IMR-90 (cell line): ENCODE measurements at regions not wholly inside any gene's neighbourhood (a gene's known extent, or its start where the extent isn't known, plus 50 kb on each side); places are given as distances from the start of the nearest gene placed in this dataset.

Experiments
- ATAC-seq: fragments of 200-7000 bp; cut with Tn5 transposase; 2 replicates; pipeline ENCODE4 v1.9.1; 2020; ENCODE audit warnings: low read depth, mild to moderate bottlenecking, moderate library complexity
- BruUV-seq: library from RNA; stranded (reverse); fragments of 400-500 nt; replicated peaks from 2 replicates; lab custom pipeline; 2021; lab: Mats Ljungman, UMichigan
- CTCF ChIA-PET: fragments of 300-600 bp; formaldehyde crosslinking; extraction: SDS; loops from one replicate; lab custom pipeline; 2021; ENCODE audit warnings: antibody characterized with exemption; lab: Yijun Ruan, JAX
- POLR2A ChIA-PET: fragments of 300-600 bp; sonication (Branson Sonifier 250); formaldehyde crosslinking; loops from one replicate; lab custom pipeline; 2022; ENCODE audit warnings: antibody characterized with exemption; ENCODE audit not compliant: unreplicated experiment; lab: Charles Lee
- DNase-seq: peaks from one replicate; pipeline ENCODE4 v3.0.0; 2013
- H2AFZ ChIP-seq: replicated peaks from 2 replicates; pipeline ENCODE3; 2013; ENCODE audit warnings: low read length, mild to moderate bottlenecking; ENCODE audit not compliant: poor library complexity
- H2AK5ac ChIP-seq: 2 replicates; pipeline ENCODE4 v1.6.1; 2013; ENCODE audit warnings: low read depth, low read length, inconsistent platforms
- H2AK9ac ChIP-seq: replicated peaks from 2 replicates; pipeline ENCODE3; 2013; ENCODE audit warnings: mild to moderate bottlenecking, low read depth, low read length, moderate library complexity; ENCODE audit not compliant: poor library complexity
- H2BK120ac ChIP-seq: 2 replicates; pipeline ENCODE4 v1.6.1; 2013; ENCODE audit warnings: low read depth, low read length, inconsistent platforms
- H2BK15ac ChIP-seq: 3 replicates; pipeline ENCODE4 v1.6.1; 2013; ENCODE audit warnings: low read depth, low read length, inconsistent platforms
- H2BK20ac ChIP-seq: 2 replicates; pipeline ENCODE4 v1.6.1; 2013; ENCODE audit warnings: low read depth, mild to moderate bottlenecking, inconsistent platforms, low read length, moderate library complexity
- H2BK5ac ChIP-seq: 2 replicates; pipeline ENCODE4 v1.6.1; 2013; ENCODE audit warnings: mild to moderate bottlenecking, low read depth, low read length, inconsistent platforms; ENCODE audit not compliant: poor library complexity, severe bottlenecking
- H3K14ac ChIP-seq: replicated peaks from 2 replicates; pipeline ENCODE4 v1.6.1; 2013; ENCODE audit warnings: low read depth, low read length, inconsistent platforms
- H3K18ac ChIP-seq: 2 replicates; pipeline ENCODE4 v1.6.1; 2013; ENCODE audit warnings: low read depth, low read length, control low read depth
- H3K23ac ChIP-seq: 2 replicates; pipeline ENCODE4 v1.6.1; 2013; ENCODE audit warnings: low read depth, low read length, inconsistent platforms
- H3K27ac ChIP-seq: 2 replicates; pipeline ENCODE4 v1.5.1; 2013; ENCODE audit warnings: mild to moderate bottlenecking, control low read depth, low read length; ENCODE audit not compliant: insufficient read depth
- H3K27me3 ChIP-seq: 2 replicates; pipeline ENCODE4 v1.6.1; 2013; ENCODE audit warnings: low read length; ENCODE audit not compliant: control insufficient read depth, insufficient read depth
- H3K36me3 ChIP-seq: 2 replicates; pipeline ENCODE4 v1.6.1; 2013; ENCODE audit warnings: low read length, mixed read lengths; ENCODE audit not compliant: control insufficient read depth, insufficient read depth
- H3K4ac ChIP-seq: 2 replicates; pipeline ENCODE4 v1.6.1; 2013; ENCODE audit warnings: low read depth, low read length, inconsistent platforms
- H3K4me1 ChIP-seq: 2 replicates; pipeline ENCODE4 v1.6.1; 2013; ENCODE audit warnings: low read length, mixed read lengths; ENCODE audit not compliant: control insufficient read depth, insufficient read depth
- H3K4me2 ChIP-seq: 2 replicates; pipeline ENCODE4 v1.6.1; 2013; ENCODE audit warnings: low read depth, mild to moderate bottlenecking, control low read depth, low read length, moderate library complexity
- H3K4me3 ChIP-seq: 2 replicates; pipeline ENCODE4 v1.5.1; 2013; ENCODE audit warnings: low read depth, mild to moderate bottlenecking, control low read depth, low read length, moderate library complexity; ENCODE audit not compliant: insufficient read depth
- H3K56ac ChIP-seq: 2 replicates; pipeline ENCODE4 v1.6.1; 2013; ENCODE audit warnings: low read length, inconsistent platforms; ENCODE audit not compliant: insufficient read depth; ENCODE audit errors: extremely low read depth
- H3K79me1 ChIP-seq, 2 experiments: 2 replicates each; pipeline ENCODE4 v1.6.1; 2013; ENCODE audit warnings: low read length in 2 of 2, inconsistent platforms in 1 of 2, low read depth in 1 of 2
- H3K9ac ChIP-seq: 2 replicates; pipeline ENCODE4 v1.6.1; 2013; ENCODE audit warnings: low read depth, low read length, control low read depth
- H3K9me1 ChIP-seq: 2 replicates; pipeline ENCODE4 v1.6.1; 2013; ENCODE audit warnings: low read length, inconsistent platforms; ENCODE audit not compliant: insufficient read depth
- H3K9me3 ChIP-seq: 2 replicates; pipeline ENCODE4 v1.6.1; 2013; ENCODE audit warnings: low read length; ENCODE audit not compliant: control insufficient read depth, insufficient read depth
- H4K20me1 ChIP-seq: 2 replicates; pipeline ENCODE4 v1.6.1; 2013; ENCODE audit warnings: low read length, inconsistent platforms; ENCODE audit not compliant: insufficient read depth
- H4K5ac ChIP-seq: 2 replicates; pipeline ENCODE4 v1.6.1; 2013; ENCODE audit warnings: mild to moderate bottlenecking, low read depth, low read length, control low read depth
- H4K8ac ChIP-seq, 2 experiments: 2 replicates each; pipeline ENCODE4 v1.6.1; 2013; ENCODE audit warnings: low read depth in 2 of 2, low read length in 2 of 2, control low read depth in 1 of 2, inconsistent platforms in 1 of 2
- H4K91ac ChIP-seq: 2 replicates; pipeline ENCODE4 v1.6.1; 2013; ENCODE audit warnings: low read depth, low read length, inconsistent platforms; ENCODE audit not compliant: insufficient read depth
- BHLHE40 ChIP-seq: fragments of 150-350 bp; IDR thresholded peaks from 2 replicates; pipeline ENCODE4 v1.6.1; 2016; ENCODE audit warnings: mild to moderate bottlenecking, low read depth, low read length
- CHD1 ChIP-seq: IDR thresholded peaks from 2 replicates; pipeline ENCODE4 v1.6.1; 2012; ENCODE audit warnings: low read depth, low read length, improper control_type of control experiment
- FOS ChIP-seq: fragments of 150-350 bp; IDR thresholded peaks from 2 replicates; pipeline ENCODE4 v1.6.1; 2016; ENCODE audit warnings: low read depth, low read length
- MAFK ChIP-seq: IDR thresholded peaks from 2 replicates; pipeline ENCODE4 v1.6.1; 2012; ENCODE audit warnings: low read depth, low read length, improper control_type of control experiment
- MAZ ChIP-seq: IDR thresholded peaks from 2 replicates; pipeline ENCODE4 v1.6.1; 2012; ENCODE audit warnings: low read depth, mild to moderate bottlenecking, low read length, improper control_type of control experiment, moderate library complexity, borderline replicate concordance
- MXI1 ChIP-seq: IDR thresholded peaks from 2 replicates; pipeline ENCODE4 v1.6.1; 2012; ENCODE audit warnings: low read depth, mild to moderate bottlenecking, low read length, moderate library complexity, borderline replicate concordance
- NFE2L2 ChIP-seq: fragments of 150-350 bp; IDR thresholded peaks from 2 replicates; pipeline ENCODE4 v1.6.1; 2016; ENCODE audit warnings: low read depth, mild to moderate bottlenecking, low read length
- POLR2A ChIP-seq: IDR thresholded peaks from 2 replicates; pipeline ENCODE4 v1.6.1; 2012; ENCODE audit warnings: mild to moderate bottlenecking, low read depth, low read length
- RAD21 ChIP-seq: IDR thresholded peaks from 2 replicates; pipeline ENCODE4 v1.6.1; 2012; ENCODE audit warnings: low read length, improper control_type of control experiment
- RCOR1 ChIP-seq: IDR thresholded peaks from 2 replicates; pipeline ENCODE4 v1.6.1; 2012; ENCODE audit warnings: mild to moderate bottlenecking, low read length, improper control_type of control experiment; ENCODE audit not compliant: insufficient replicate concordance
- RFX5 ChIP-seq: IDR thresholded peaks from 2 replicates; pipeline ENCODE4 v1.8.0; 2012; ENCODE audit warnings: low read depth, mild to moderate bottlenecking, low read length, moderate library complexity
- WGBS, 2 experiments: methylation state at CpG; one replicate each; pipeline versions ENCODE4 v1.1.5 to v1.1.7; 2013; ENCODE audit warnings: missing lambda C conversion rate in 2 of 2; ENCODE audit not compliant: insufficient read length in 1 of 2; ENCODE audit errors: extremely low coverage in 2 of 2; 5-methylcytosine and 5-hydroxymethylcytosine counted together
- dilution Hi-C: fragments of 300-500 bp; cut with HindIII; formaldehyde crosslinking; loops from one replicate; pipeline ENCODE4 v1.14.3; 2018; ENCODE audit warnings: low sequenced_read_pairs; ENCODE audit not compliant: unreplicated experiment
- in situ Hi-C: fragments of 300-500 bp; cut with MboI; formaldehyde crosslinking; loops from 3 replicates; pipeline ENCODE4 v1.14.3; 2019; ENCODE audit warnings: low sequenced_read_pairs, inconsistent platforms, mixed read lengths
- intact Hi-C: fragments of 100-400 bp; cut with micrococcal nuclease; formaldehyde crosslinking; loops from 2 replicates; pipeline ENCODE4 v1.10.0; 2022
- TF ChIP-seq, protein P1 (sequence below): conservative IDR thresholded peaks from 2 replicates; pipeline ENCODE4 v1.5.1; 2012; ENCODE audit warnings: mild to moderate bottlenecking, low read depth, low read length, improper control_type of control experiment
- TF ChIP-seq, protein P2 (sequence below): fragments of 150-350 bp; IDR thresholded peaks from 2 replicates; pipeline ENCODE4 v1.6.1; 2017; ENCODE audit warnings: mild to moderate bottlenecking, antibody characterized with exemption, low read length, low read depth
- TF ChIP-seq, protein P3 (sequence below): fragments of 150-350 bp; IDR thresholded peaks from 2 replicates; pipeline ENCODE4 v1.6.1; 2016; ENCODE audit warnings: low read depth, mild to moderate bottlenecking, low read length, moderate library complexity, borderline replicate concordance

DNA sequence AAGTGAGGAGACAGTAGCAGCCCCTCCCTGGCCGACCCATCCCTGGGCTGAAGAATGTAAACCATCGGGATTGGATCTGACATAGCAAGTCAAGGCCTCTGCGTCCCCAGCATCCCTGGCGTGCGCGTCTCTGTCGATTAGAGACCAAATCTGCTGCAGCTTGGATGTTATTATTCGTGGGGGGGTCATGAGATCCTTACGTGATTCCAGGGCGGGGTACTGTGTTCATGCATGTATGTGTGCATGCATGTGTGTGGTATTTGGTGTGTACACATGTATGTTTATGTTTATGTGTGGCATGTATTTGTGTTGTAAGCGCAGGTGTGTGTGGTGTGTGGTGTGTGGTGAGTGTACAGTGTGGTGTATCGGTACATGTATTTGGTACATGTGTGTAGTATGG lies 741.8 kb upstream of the SALL3 start:
- no peak overlapping the region for H3K4me3 ChIP-seq
- ATAC-seq (no peak), DNase-seq (no peak)
- H2BK15ac ChIP-seq, result no peak overlapping the region
- intact Hi-C loops (no loop called here), dilution Hi-C loops (no loop called here), in situ Hi-C loops (no loop called here)
- H2AK9ac ChIP-seq, result no peak overlapping the region
- H3K79me1 ChIP-seq, result no peaks in the 10 kb centered on the region
- H4K20me1 ChIP-seq, result no peaks in the 10 kb centered on the region
- H3K4me2 ChIP-seq, result no peak overlapping the region
- no peaks in the 10 kb centered on the region for H3K27me3 ChIP-seq
- no peaks in the 10 kb centered on the region for H3K9me1 ChIP-seq
- no peak overlapping the region for H4K8ac ChIP-seq
- H3K14ac ChIP-seq, result no peak overlapping the region
- POLR2A ChIA-PET, result no interaction called here
- no peaks in the 10 kb centered on the region for H3K36me3 ChIP-seq
- no peak overlapping the region for H2BK20ac ChIP-seq
- H4K5ac ChIP-seq, result no peak overlapping the region
- WGBS, 2 experiments, result 90% methylated on average over 3 of the region's 12 CpGs; no CpG with 5 or more reads in 1 of the 2 experiments
- H3K9me3 ChIP-seq, result peaks cover 26% of the 10 kb centered on the region
- no peak overlapping the region for H3K56ac ChIP-seq
- no peak overlapping the region for H3K18ac ChIP-seq
- H2BK5ac ChIP-seq, result no peak overlapping the region
- CTCF ChIA-PET, result no interaction called here
- BruUV-seq, result no TSS peak
- H2BK120ac ChIP-seq, result no peak overlapping the region
- H3K4ac ChIP-seq, result no peak overlapping the region
- H4K91ac ChIP-seq, result no peak overlapping the region
- H2AFZ ChIP-seq, result no peak overlapping the region
- no peak overlapping the region for H3K23ac ChIP-seq
- H3K4me1 ChIP-seq, result no peaks in the 10 kb centered on the region
- TF ChIP-seq RFX5 (no peak), RCOR1 (no peak), MXI1 (no peak), CHD1 (no peak), NFE2L2 (no peak), MAZ (no peak), RAD21 (no peak), FOS (no peak), MAFK (no peak), BHLHE40 (no peak), POLR2A (no peak)
- TF ChIP-seq, protein P1, sequence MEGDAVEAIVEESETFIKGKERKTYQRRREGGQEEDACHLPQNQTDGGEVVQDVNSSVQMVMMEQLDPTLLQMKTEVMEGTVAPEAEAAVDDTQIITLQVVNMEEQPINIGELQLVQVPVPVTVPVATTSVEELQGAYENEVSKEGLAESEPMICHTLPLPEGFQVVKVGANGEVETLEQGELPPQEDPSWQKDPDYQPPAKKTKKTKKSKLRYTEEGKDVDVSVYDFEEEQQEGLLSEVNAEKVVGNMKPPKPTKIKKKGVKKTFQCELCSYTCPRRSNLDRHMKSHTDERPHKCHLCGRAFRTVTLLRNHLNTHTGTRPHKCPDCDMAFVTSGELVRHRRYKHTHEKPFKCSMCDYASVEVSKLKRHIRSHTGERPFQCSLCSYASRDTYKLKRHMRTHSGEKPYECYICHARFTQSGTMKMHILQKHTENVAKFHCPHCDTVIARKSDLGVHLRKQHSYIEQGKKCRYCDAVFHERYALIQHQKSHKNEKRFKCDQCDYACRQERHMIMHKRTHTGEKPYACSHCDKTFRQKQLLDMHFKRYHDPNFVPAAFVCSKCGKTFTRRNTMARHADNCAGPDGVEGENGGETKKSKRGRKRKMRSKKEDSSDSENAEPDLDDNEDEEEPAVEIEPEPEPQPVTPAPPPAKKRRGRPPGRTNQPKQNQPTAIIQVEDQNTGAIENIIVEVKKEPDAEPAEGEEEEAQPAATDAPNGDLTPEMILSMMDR, result no peak
- TF ChIP-seq, protein P2, sequence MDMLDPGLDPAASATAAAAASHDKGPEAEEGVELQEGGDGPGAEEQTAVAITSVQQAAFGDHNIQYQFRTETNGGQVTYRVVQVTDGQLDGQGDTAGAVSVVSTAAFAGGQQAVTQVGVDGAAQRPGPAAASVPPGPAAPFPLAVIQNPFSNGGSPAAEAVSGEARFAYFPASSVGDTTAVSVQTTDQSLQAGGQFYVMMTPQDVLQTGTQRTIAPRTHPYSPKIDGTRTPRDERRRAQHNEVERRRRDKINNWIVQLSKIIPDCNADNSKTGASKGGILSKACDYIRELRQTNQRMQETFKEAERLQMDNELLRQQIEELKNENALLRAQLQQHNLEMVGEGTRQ, result no peak
- TF ChIP-seq, protein P3, sequence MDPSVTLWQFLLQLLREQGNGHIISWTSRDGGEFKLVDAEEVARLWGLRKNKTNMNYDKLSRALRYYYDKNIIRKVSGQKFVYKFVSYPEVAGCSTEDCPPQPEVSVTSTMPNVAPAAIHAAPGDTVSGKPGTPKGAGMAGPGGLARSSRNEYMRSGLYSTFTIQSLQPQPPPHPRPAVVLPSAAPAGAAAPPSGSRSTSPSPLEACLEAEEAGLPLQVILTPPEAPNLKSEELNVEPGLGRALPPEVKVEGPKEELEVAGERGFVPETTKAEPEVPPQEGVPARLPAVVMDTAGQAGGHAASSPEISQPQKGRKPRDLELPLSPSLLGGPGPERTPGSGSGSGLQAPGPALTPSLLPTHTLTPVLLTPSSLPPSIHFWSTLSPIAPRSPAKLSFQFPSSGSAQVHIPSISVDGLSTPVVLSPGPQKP, result no peak
- H3K9ac ChIP-seq, result no peak overlapping the region
- no peak overlapping the region for H3K27ac ChIP-seq
- H2AK5ac ChIP-seq, result no peak overlapping the region
